ENCODE measurements at regions not wholly inside any gene's neighbourhood (a gene's known extent, or its start where the extent isn't known, plus 50 kb on each side); places are given as distances from the start of the nearest gene placed in this dataset.

DNA sequence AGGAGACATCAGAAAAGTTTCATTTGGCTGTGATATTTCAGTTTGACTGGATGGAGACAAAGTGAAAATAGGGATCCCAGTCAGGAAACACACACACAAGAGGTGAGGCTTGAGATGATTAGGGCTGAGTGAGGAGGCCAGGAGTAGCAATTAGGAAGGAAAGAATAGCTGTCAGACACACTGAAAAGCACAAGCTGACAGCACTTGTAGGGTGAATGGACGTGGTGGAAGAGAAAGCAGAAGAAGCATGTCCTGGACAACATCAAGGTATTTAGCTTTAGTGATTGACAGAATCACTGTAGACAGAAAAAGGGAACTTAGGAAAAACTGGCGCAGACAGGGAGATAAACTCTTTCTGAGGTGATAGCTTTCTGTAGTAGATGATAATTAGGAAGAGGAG is 347.7 kb downstream of the TGFB2 start (continued):
- no peak for TF ChIP-seq MAFK (IDR thresholded peaks at IDR 0.05; ENCODE audit: low read depth, low read length)
- TF ChIP-seq CTBP2 (IDR thresholded peaks at IDR 0.05; ENCODE audit: borderline replicate concordance, insufficient read depth, insufficient read length, low read length): no peak
